ENCODE measurements at regions not wholly inside any gene's neighbourhood (a gene's known extent, or its start where the extent isn't known, plus 50 kb on each side); places are given as distances from the start of the nearest gene placed in this dataset.
"Not testable (repeated sequence)": the region's sequence is repeated elsewhere in the genome, so short reads cannot be mapped to it uniquely, and the experiment has no call there.

DNA sequence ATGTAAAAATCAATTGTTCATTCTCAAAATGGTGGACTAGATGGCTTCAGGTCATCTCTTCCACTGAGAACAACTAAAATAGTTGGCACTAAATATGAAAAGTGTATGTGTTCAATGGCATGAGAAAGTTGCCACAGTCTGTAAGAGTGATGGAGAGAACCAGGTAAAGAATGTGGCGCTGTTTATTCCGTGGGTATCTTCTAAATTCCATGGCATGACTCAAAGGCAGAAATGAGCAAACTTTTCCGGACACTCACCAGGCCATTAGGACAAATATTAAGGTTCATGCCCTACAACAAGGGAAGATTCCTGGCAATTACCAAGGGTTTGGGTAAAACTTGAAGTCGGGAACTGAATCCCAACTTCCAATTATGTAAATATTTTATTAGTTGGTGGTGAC lies 825.4 kb upstream of the CDH6 start:
- H3K4me3 ChIP-seq = no peak overlapping the region
- no peak for DNase-seq (ENCODE audit: low spot score in 2 of 2)
- H3K27ac ChIP-seq = no peak overlapping the region
- peaks cover 4% of the 10 kb centered on the region for H3K9me3 ChIP-seq
- no peaks in the 10 kb centered on the region for H3K27me3 ChIP-seq
- no peaks in the 10 kb centered on the region for H3K4me1 ChIP-seq
- no peaks in the 10 kb centered on the region for H3K36me3 ChIP-seq
- no peak for TF ChIP-seq EP300 (IDR thresholded peaks at IDR 0.05)
- TF ChIP-seq POLR2AphosphoS5 (IDR thresholded peaks at IDR 0.05) = no peak
- TF ChIP-seq POLR2A (IDR thresholded peaks at IDR 0.05) = no peak
- TF ChIP-seq, protein P1, sequence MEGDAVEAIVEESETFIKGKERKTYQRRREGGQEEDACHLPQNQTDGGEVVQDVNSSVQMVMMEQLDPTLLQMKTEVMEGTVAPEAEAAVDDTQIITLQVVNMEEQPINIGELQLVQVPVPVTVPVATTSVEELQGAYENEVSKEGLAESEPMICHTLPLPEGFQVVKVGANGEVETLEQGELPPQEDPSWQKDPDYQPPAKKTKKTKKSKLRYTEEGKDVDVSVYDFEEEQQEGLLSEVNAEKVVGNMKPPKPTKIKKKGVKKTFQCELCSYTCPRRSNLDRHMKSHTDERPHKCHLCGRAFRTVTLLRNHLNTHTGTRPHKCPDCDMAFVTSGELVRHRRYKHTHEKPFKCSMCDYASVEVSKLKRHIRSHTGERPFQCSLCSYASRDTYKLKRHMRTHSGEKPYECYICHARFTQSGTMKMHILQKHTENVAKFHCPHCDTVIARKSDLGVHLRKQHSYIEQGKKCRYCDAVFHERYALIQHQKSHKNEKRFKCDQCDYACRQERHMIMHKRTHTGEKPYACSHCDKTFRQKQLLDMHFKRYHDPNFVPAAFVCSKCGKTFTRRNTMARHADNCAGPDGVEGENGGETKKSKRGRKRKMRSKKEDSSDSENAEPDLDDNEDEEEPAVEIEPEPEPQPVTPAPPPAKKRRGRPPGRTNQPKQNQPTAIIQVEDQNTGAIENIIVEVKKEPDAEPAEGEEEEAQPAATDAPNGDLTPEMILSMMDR (IDR thresholded peaks at IDR 0.05) = no peak
- 82% methylated on average over 4 of the region's 4 CpGs for WGBS

DNA sequence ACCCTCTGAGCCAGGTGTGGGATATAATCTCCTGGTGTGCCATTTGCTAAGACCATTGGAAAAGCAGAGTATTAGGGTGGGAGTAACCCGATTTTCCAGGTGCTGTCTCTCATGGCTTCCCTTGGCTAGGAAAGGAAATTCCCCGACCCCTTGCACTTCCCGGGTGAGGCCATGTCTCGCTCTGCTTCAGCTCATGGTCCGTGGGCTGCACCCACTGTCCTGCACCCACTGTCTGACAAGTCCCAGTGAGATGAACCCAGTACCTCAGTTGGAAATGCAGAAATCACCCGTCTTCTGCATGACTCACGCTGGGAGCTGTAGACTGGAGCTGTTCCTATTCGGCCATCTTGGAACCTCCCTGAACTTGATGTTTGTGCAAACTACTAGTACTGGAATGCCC lies 828.5 kb upstream of the CDH6 start:
- DNase-seq (ENCODE audit: low spot score in 2 of 2); H3K4me3 ChIP-seq; H3K27me3 ChIP-seq; H3K9me3 ChIP-seq; H3K4me1 ChIP-seq; H3K27ac ChIP-seq; H3K36me3 ChIP-seq: not testable (repeated sequence)
- WGBS = 89% methylated on average over 7 of the region's 8 CpGs

DNA sequence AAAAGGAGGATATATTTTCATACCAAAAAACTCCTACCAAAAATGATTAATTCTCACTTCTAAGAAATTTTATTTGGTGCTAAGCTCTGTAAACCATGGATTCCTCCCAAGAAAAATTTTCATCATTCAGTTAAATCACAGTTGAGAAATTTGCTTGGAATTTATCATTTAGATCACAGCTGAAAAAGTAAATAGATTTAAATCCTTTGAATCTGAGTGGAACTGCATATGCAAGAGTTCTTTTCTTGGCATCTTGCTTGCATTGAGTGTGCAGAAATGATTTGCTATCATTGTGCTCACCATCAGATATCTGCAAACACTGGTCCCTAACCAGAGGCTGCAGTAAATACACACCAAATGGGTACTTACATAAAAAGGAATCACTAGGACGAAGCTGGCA lies 836.1 kb upstream of the CDH6 start:
- no peaks in the 10 kb centered on the region for H3K27me3 ChIP-seq
- no peaks in the 10 kb centered on the region for H3K4me1 ChIP-seq
- WGBS = 86% methylated on average over 1 of the region's 1 CpG
- H3K9me3 ChIP-seq = no peaks in the 10 kb centered on the region
- no peak for TF ChIP-seq EP300 (IDR thresholded peaks at IDR 0.05)
- TF ChIP-seq, protein P1 (IDR thresholded peaks at IDR 0.05) = no peak
- no peak for TF ChIP-seq POLR2A (IDR thresholded peaks at IDR 0.05)
- no peak for TF ChIP-seq POLR2AphosphoS5 (IDR thresholded peaks at IDR 0.05)
- no peaks in the 10 kb centered on the region for H3K36me3 ChIP-seq
- no peak overlapping the region for H3K27ac ChIP-seq
- H3K4me3 ChIP-seq = no peak overlapping the region
- no peak for DNase-seq (ENCODE audit: low spot score in 2 of 2)

DNA sequence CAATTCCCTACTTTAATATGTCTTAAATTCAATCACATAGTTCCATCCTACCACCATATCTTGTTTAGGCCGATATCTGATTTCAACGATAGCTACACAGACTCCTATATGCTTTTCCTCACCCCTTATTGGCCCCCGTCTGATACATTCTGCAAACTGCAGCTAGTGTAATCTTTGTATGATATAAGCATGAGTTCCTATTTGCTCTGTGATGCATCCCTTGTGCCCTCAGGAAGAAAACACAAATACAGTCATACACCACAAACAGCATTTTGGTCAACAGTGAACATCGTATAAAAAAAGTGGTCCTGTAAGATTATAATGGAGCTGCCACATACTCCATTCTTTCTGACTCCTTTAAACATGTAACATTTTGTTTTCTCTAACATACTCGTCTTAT lies 837.8 kb upstream of the CDH6 start:
- Histone ChIP-seq H3K27me3 (no peaks in the 10 kb centered on the region), H3K4me3 (no peak overlapping the region), H3K9me3 (no peaks in the 10 kb centered on the region), H3K4me1 (no peaks in the 10 kb centered on the region), H3K27ac (no peak overlapping the region), H3K36me3 (no peaks in the 10 kb centered on the region)
- 75% methylated on average over 5 of the region's 5 CpGs for WGBS
- no peak for DNase-seq (ENCODE audit: low spot score in 2 of 2)
- TF ChIP-seq, protein P1 (IDR thresholded peaks at IDR 0.05) = no peak
- TF ChIP-seq POLR2AphosphoS5 (IDR thresholded peaks at IDR 0.05) (no peak), EP300 (IDR thresholded peaks at IDR 0.05) (no peak), POLR2A (IDR thresholded peaks at IDR 0.05) (no peak)

DNA sequence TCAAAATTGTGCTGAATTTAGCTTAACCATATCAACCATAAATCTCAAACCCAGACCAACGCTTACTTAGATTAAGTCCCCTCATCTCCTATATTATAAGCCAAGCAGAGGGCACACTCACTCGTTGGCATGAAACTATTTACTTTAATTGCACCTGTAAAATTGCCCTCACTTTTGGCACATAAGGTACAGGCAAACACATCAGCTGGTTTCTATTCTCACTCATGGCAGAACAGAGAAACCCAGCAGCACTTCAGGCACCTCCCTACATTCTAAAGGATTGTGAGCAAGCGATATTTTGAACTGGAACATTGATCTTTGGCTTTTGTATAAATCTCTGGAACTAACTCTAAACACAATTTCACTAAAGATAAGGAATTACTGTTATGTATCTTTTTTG lies 845.6 kb upstream of the CDH6 start:
- H3K4me1 ChIP-seq = no peaks in the 10 kb centered on the region
- H3K9me3 ChIP-seq = no peaks in the 10 kb centered on the region
- H3K36me3 ChIP-seq = no peaks in the 10 kb centered on the region
- DNase-seq (ENCODE audit: low spot score in 2 of 2) = no peak
- WGBS = 65% methylated on average over 3 of the region's 3 CpGs
- no peak overlapping the region for H3K4me3 ChIP-seq
- H3K27me3 ChIP-seq = no peaks in the 10 kb centered on the region
- H3K27ac ChIP-seq = no peak overlapping the region
- no peak for TF ChIP-seq EP300 (IDR thresholded peaks at IDR 0.05)
- TF ChIP-seq POLR2A (IDR thresholded peaks at IDR 0.05) = no peak
- TF ChIP-seq, protein P1 (IDR thresholded peaks at IDR 0.05) = no peak
- no peak for TF ChIP-seq POLR2AphosphoS5 (IDR thresholded peaks at IDR 0.05)

DNA sequence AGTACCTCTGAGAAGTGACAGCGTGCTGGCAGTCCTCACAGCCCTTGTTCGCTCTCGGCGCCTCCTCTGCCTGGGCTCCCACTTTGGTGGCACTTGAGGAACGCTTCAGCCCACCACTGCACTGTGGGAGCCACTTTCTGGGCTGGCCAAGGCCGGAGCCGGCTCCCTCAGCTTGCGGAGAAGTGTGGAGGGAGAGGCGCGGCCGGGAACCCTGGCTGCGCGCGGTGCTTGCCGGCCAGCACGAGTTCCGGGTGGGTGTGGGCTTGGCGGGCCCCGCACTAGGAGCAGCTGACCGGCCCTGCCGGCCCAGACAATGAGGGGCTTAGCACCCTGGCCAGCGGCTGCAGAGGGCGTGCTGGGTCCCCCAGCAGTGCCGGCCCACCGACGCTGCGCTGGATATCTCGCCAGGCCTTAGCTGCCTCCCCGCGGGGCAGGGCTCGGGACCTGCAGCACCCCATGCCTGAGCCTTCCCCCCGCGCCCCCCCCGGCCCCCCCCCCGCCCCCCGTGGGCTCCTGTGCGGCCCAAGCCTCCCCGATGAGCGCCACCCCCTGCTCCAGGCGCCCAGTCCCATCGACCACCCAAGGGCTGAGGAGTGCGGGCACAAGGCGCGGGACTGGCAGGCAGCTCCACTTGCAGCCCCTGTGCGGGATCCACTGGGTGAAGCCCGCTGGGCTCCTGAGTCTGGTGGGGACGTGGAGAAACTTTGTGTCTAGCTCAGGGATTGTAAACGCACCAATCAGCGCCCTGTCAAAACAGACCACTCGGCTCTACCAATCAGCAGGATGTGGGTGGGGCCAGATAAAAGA lies 847.7 kb upstream of the CDH6 start:
- H3K9me3 ChIP-seq; H3K27me3 ChIP-seq; H3K4me1 ChIP-seq; H3K27ac ChIP-seq; H3K4me3 ChIP-seq; DNase-seq (ENCODE audit: low spot score in 2 of 2); H3K36me3 ChIP-seq: not testable (repeated sequence)
- WGBS = 88% methylated on average over 11 of the region's 50 CpGs
